ENCODE measurements at regions not wholly inside any gene's neighbourhood (a gene's known extent, or its start where the extent isn't known, plus 50 kb on each side); places are given as distances from the start of the nearest gene placed in this dataset.

- H3K9me3 Mint-ChIP-seq: no peaks in the 10 kb centered on the region
- no peaks in the 10 kb centered on the region for H3K36me3 Mint-ChIP-seq
- no peak for DNase-seq
- peaks cover 2 to 4% (median 3%) of the 10 kb centered on the region in 3 donors for H3K27me3 Mint-ChIP-seq (ENCODE audit: low read depth in 3 of 3)
- no peaks in the 10 kb centered on the region for H3K4me1 Mint-ChIP-seq
- H3K4me3 Mint-ChIP-seq: no peak overlapping the region
- no peak overlapping the region for H3K27ac Mint-ChIP-seq
These were observed 59.3 kb upstream of the RNU6ATAC start for GRCh38 chr9:134223591-134224122.

GRCh38 chr9:134224127-134224526, 59.8 kb upstream of the RNU6ATAC start:
- Mint-ChIP-seq H3K27ac (no peak overlapping the region), H3K27me3 (ENCODE audit: low read depth in 3 of 3) (peaks cover 2 to 4% (median 3%) of the 10 kb centered on the region in 3 donors), H3K4me3 (no peak overlapping the region), H3K36me3 (no peaks in the 10 kb centered on the region), H3K9me3 (no peaks in the 10 kb centered on the region), H3K4me1 (no peaks in the 10 kb centered on the region)
- DNase-seq: no peak

- peaks cover 2 to 4% (median 3%) of the 10 kb centered on the region in 3 donors for H3K27me3 Mint-ChIP-seq (ENCODE audit: low read depth in 3 of 3)
- no peaks in the 10 kb centered on the region for H3K9me3 Mint-ChIP-seq
- no peak overlapping the region for H3K4me3 Mint-ChIP-seq
- no peaks in the 10 kb centered on the region for H3K36me3 Mint-ChIP-seq
- no peaks in the 10 kb centered on the region for H3K4me1 Mint-ChIP-seq
- no peak overlapping the region for H3K27ac Mint-ChIP-seq
- DNase-seq: no peak
These were observed 60.3 kb upstream of the RNU6ATAC start for GRCh38 chr9:134224567-134225093.

DNA sequence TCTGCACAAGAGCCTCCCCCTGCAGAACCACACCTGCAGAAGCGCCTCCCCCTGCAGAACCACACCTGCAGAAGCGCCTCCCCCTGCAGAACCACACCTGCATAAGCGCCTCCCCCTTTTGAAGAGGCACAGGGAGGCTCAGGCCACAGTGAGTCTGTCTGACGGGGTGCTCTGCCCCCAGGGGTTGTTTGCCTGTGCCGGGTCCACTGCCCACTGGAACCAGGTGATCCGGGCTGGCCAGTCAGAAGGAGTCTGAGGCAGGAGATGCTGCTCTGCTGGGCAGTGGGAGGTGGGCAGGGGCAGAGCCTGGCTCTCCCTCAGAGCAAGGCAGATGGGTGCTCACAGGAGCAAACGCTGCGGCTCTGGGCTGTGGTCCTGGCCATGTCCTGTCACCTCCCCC, 60.8 kb upstream of the RNU6ATAC start:
- H3K27me3 Mint-ChIP-seq (ENCODE audit: low read depth in 3 of 3): peaks cover 2 to 4% (median 3%) of the 10 kb centered on the region in 3 donors
- H3K4me1 Mint-ChIP-seq: no peaks in the 10 kb centered on the region
- H3K9me3 Mint-ChIP-seq: no peaks in the 10 kb centered on the region
- H3K27ac Mint-ChIP-seq: no peak overlapping the region
- DNase-seq: no peak
- H3K4me3 Mint-ChIP-seq: no peak overlapping the region
- no peaks in the 10 kb centered on the region for H3K36me3 Mint-ChIP-seq

GRCh38 chr9:134225816-134226215, 61.5 kb upstream of the RNU6ATAC start:
- H3K27ac Mint-ChIP-seq: peak overlapping the region in 1 of 6 donors; percentile 28
- peaks cover 1 to 2% (median 2%) of the 10 kb centered on the region in 3 donors for H3K27me3 Mint-ChIP-seq (ENCODE audit: low read depth in 3 of 3)
- H3K9me3 Mint-ChIP-seq: no peaks in the 10 kb centered on the region
- no peaks in the 10 kb centered on the region for H3K4me1 Mint-ChIP-seq
- no peak overlapping the region for H3K4me3 Mint-ChIP-seq
- no peak for DNase-seq
- no peaks in the 10 kb centered on the region for H3K36me3 Mint-ChIP-seq

DNA sequence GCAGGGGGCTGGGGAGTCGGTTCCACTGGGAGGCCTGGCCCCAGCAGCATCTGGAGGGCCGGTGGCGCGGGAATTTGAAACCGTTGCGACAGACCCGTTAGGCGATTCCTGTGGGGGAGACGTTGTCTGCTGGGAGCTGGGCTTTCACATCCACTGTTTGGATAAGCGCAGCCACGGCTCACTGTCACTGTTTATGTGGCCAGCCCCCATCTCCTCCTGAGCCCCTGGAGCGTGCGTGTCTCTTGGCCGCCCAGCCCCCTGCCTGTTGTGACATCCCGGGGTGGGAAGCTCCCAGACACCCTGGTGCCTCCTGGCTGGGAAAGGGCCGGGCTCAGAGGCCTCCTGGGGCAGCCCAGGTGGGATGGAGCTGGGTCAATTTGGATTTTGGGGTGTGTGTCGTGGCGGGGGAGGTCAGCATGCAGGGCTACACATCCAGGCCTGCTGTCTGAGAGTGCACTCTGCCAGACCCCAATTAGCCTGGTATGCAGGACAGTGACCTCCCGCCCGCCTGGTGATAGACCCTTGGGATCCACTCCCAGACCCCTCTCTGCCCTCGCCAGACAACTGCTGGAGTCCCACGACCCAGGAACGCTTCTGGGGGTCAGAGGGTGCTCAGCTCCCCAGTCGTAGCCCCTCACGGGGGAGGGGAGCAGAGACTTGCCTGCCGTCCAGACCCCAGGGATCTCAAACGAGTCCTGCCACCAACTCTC, 62.0 kb upstream of the RNU6ATAC start:
- no peak for DNase-seq
- Mint-ChIP-seq H3K9me3 (no peaks in the 10 kb centered on the region), H3K27me3 (ENCODE audit: low read depth in 3 of 3) (peaks cover 1 to 2% (median 2%) of the 10 kb centered on the region in 3 donors), H3K36me3 (no peaks in the 10 kb centered on the region), H3K4me3 (no peak overlapping the region), H3K27ac (no peak overlapping the region), H3K4me1 (no peaks in the 10 kb centered on the region)

GRCh38 chr9:134227451-134228411, 63.4 kb upstream of the RNU6ATAC start:
- no peaks in the 10 kb centered on the region for H3K36me3 Mint-ChIP-seq
- H3K4me3 Mint-ChIP-seq: no peak overlapping the region
- H3K27ac Mint-ChIP-seq: no peak overlapping the region
- H3K27me3 Mint-ChIP-seq (ENCODE audit: low read depth in 3 of 3): peaks cover 0 to 2% (median 2%) of the 10 kb centered on the region in 3 donors
- DNase-seq: no peak
- H3K9me3 Mint-ChIP-seq: no peaks in the 10 kb centered on the region
- no peaks in the 10 kb centered on the region for H3K4me1 Mint-ChIP-seq

GRCh38 chr9:134228649-134229048, 64.3 kb upstream of the RNU6ATAC start:
- Mint-ChIP-seq H3K4me1 (no peaks in the 10 kb centered on the region), H3K9me3 (no peaks in the 10 kb centered on the region), H3K4me3 (no peak overlapping the region), H3K27me3 (ENCODE audit: low read depth in 3 of 3) (peaks cover 0 to 3% (median 0%) of the 10 kb centered on the region in 3 donors), H3K27ac (no peak overlapping the region), H3K36me3 (no peaks in the 10 kb centered on the region)
- DNase-seq: no peak

DNA sequence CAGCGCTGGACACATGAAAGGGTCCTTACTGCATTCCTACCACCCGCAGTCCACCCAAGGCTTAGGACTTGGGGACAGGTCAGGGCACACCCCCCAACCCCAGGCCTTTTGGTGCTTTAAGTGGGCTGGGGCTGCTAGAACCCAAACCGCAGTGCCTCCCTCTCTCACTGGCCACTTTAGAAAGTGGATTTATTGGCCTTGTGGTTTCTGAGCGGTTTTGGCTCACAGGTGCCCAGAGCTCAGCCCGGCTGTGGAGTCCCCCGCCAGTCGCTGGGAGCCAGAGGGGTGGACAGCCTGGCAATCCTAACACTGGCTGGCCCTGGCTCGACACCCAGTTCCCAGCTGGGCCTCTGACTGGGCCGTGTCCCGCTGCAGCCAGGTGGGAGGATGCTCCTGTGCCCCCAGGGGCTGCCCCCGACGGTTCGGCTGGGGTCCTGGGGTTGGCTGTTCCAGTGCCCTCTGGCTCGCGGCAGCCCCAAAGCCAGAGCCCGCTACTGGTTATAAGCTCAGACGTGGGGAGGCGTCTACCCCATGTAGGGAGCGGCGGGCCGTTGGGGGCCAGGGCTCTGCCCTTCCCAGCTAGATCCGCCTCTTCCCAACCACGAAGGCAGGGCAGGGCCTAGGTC, 65.2 kb upstream of the RNU6ATAC start:
- no peaks in the 10 kb centered on the region for H3K36me3 Mint-ChIP-seq
- peaks cover 0 to 3% (median 0%) of the 10 kb centered on the region in 3 donors for H3K27me3 Mint-ChIP-seq (ENCODE audit: low read depth in 3 of 3)
- no peak overlapping the region for H3K27ac Mint-ChIP-seq
- no peak overlapping the region for H3K4me3 Mint-ChIP-seq
- no peaks in the 10 kb centered on the region for H3K4me1 Mint-ChIP-seq
- no peak for DNase-seq
- no peaks in the 10 kb centered on the region for H3K9me3 Mint-ChIP-seq

- Mint-ChIP-seq H3K4me3 (no peak overlapping the region), H3K36me3 (no peaks in the 10 kb centered on the region), H3K27ac (no peak overlapping the region), H3K9me3 (no peaks in the 10 kb centered on the region), H3K4me1 (no peaks in the 10 kb centered on the region), H3K27me3 (ENCODE audit: low read depth in 3 of 3) (peaks cover 0 to 3% (median 0%) of the 10 kb centered on the region in 3 donors)
- DNase-seq: no peak
These were observed 66.0 kb upstream of the RNU6ATAC start for GRCh38 chr9:134230092-134230941.

DNA sequence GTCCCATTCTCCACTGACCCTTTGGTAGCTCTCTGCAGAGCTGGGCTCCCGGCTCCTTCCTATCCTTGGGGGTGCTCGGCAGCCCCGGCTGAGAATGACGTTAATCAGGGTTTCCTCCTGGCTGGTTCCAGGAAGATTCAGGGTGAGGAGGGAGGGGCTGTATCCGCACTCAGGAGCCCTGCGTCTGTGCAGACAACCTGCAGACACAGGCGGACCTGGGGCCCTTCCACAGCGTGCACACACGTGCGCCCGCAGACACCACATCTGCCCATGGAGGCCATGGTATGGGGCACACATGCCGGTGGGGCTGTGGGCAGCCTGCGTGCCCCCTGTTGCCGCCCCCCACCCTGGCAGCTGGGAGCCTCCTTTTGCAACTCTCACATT, 66.6 kb upstream of the RNU6ATAC start:
- Mint-ChIP-seq H3K4me3 (no peak overlapping the region), H3K4me1 (no peaks in the 10 kb centered on the region), H3K27me3 (ENCODE audit: low read depth in 3 of 3) (peaks cover 0 to 3% (median 0%) of the 10 kb centered on the region in 3 donors), H3K36me3 (no peaks in the 10 kb centered on the region), H3K27ac (no peak overlapping the region), H3K9me3 (no peaks in the 10 kb centered on the region)
- DNase-seq: no peak

DNA sequence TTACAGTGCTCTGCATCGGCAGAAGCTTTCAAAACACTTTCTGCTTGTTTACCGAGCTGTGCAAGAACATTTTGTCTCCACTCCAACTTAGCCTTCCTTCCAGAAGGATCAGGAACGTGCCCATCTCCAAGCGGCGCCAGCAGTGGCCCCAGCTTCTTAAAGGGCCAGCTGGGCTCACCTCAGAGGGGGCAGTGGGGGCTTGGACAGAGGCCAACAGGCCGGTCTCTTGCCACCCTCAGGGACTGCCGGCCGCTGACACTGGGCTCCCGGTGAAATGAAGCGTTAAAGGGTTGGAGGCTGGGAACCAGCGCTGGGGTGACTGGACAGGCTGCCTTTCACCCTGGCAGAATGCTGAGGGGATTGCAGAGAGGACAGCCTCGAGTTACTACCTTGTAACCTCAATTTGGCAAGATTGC, 67.0 kb upstream of the RNU6ATAC start:
- Mint-ChIP-seq H3K4me1 (no peaks in the 10 kb centered on the region), H3K9me3 (no peaks in the 10 kb centered on the region), H3K27ac (no peak overlapping the region), H3K27me3 (ENCODE audit: low read depth in 3 of 3) (peaks cover 0 to 3% (median 0%) of the 10 kb centered on the region in 3 donors), H3K36me3 (no peaks in the 10 kb centered on the region), H3K4me3 (no peak overlapping the region)
- DNase-seq: no peak

GRCh38 chr9:134231767-134232166, 67.4 kb upstream of the RNU6ATAC start:
- no peaks in the 10 kb centered on the region for H3K36me3 Mint-ChIP-seq
- no peak overlapping the region for H3K4me3 Mint-ChIP-seq
- H3K4me1 Mint-ChIP-seq: no peaks in the 10 kb centered on the region
- H3K27me3 Mint-ChIP-seq (ENCODE audit: low read depth in 3 of 3): peaks cover 0 to 3% (median 0%) of the 10 kb centered on the region in 3 donors
- H3K9me3 Mint-ChIP-seq: no peaks in the 10 kb centered on the region
- no peak for DNase-seq
- no peak overlapping the region for H3K27ac Mint-ChIP-seq

All from immature natural killer cell (primary cell).